RWPE2 (cell line): ENCODE measurements at regions not wholly inside any gene's neighbourhood (a gene's known extent, or its start where the extent isn't known, plus 50 kb on each side); places are given as distances from the start of the nearest gene placed in this dataset.

Source experiments
- ATAC-seq: fragments of 200-7000 bp; cut with Tn5 transposase; 3 replicates; pipeline ENCODE4 v1.9.1; 2021; ENCODE audit warnings: low read depth
- DNase-seq: peaks from one replicate; pipeline ENCODE4 v3.0.0-alpha.2; 2020; ENCODE audit warnings: low spot score
- H3K27ac ChIP-seq: fragments of 450-650 bp; 2 replicates; pipeline ENCODE4 v1.5.1; 2017; ENCODE audit warnings: mild to moderate bottlenecking; ENCODE audit not compliant: poor library complexity, severe bottlenecking
- H3K27me3 ChIP-seq: fragments of 250-450 bp; sonication (Bioruptor Pico); 2 replicates; pipeline ENCODE4 v1.5.1; 2021; ENCODE audit warnings: mild to moderate bottlenecking, moderate library complexity; ENCODE audit not compliant: insufficient read depth, poor library complexity, severe bottlenecking
- H3K36me3 ChIP-seq: fragments of 250-450 bp; sonication (Bioruptor Pico); 2 replicates; pipeline ENCODE4 v1.5.1; 2020; ENCODE audit warnings: low read depth, mild to moderate bottlenecking, moderate library complexity
- H3K4me1 ChIP-seq: fragments of 250-450 bp; sonication (Bioruptor Pico); 2 replicates; pipeline ENCODE4 v1.5.1; 2021; ENCODE audit warnings: mild to moderate bottlenecking, moderate library complexity; ENCODE audit not compliant: insufficient read depth, poor library complexity, severe bottlenecking
- H3K4me3 ChIP-seq: fragments of 250-450 bp; sonication (Bioruptor Pico); 2 replicates; pipeline ENCODE4 v1.5.1; 2021; ENCODE audit warnings: mild to moderate bottlenecking, moderate library complexity; ENCODE audit not compliant: severe bottlenecking
- H3K9me3 ChIP-seq: fragments of 250-450 bp; sonication (Bioruptor Pico); 2 replicates; pipeline ENCODE4 v1.5.1; 2021; ENCODE audit warnings: mild to moderate bottlenecking, moderate library complexity; ENCODE audit not compliant: severe bottlenecking
- CTCF ChIP-seq: fragments of 450-650 bp; IDR thresholded peaks from one replicate; pipeline ENCODE4 v1.5.1; 2017; ENCODE audit warnings: mild to moderate bottlenecking, moderate library complexity; ENCODE audit not compliant: poor library complexity, severe bottlenecking

- Histone ChIP-seq H3K4me1 (no peaks in the 10 kb centered on the region), H3K4me3 (no peak overlapping the region), H3K27ac (no peak overlapping the region), H3K36me3 (no peaks in the 10 kb centered on the region), H3K9me3 (no peaks in the 10 kb centered on the region), H3K27me3 (no peaks in the 10 kb centered on the region)
- DNase-seq (no peak), ATAC-seq (no peak)
- TF ChIP-seq CTCF: no peak
Observed at GRCh38 chr9:134237630-134238265, 73.4 kb upstream of the RNU6ATAC start.

- H3K27ac ChIP-seq: no peak overlapping the region
- no peaks in the 10 kb centered on the region for H3K4me1 ChIP-seq
- no peak for ATAC-seq
- H3K36me3 ChIP-seq: no peaks in the 10 kb centered on the region
- no peak for DNase-seq
- no peaks in the 10 kb centered on the region for H3K9me3 ChIP-seq
- no peak overlapping the region for H3K4me3 ChIP-seq
- peaks cover 9% of the 10 kb centered on the region for H3K27me3 ChIP-seq
- TF ChIP-seq CTCF: no peak
Observed at GRCh38 chr9:134239130-134239903, 75.0 kb upstream of the RNU6ATAC start.

GRCh38 chr9:134239939-134240338 lies 75.6 kb upstream of the RNU6ATAC start:
- peaks cover 10% of the 10 kb centered on the region for H3K27me3 ChIP-seq
- no peak overlapping the region for H3K4me3 ChIP-seq
- DNase-seq (no peak), ATAC-seq (no peak)
- H3K27ac ChIP-seq: no peak overlapping the region
- TF ChIP-seq CTCF: no peak
- no peaks in the 10 kb centered on the region for H3K36me3 ChIP-seq
- no peaks in the 10 kb centered on the region for H3K4me1 ChIP-seq
- H3K9me3 ChIP-seq: no peaks in the 10 kb centered on the region

GRCh38 chr9:134240361-134240760 lies 76.0 kb upstream of the RNU6ATAC start:
- DNase-seq (no peak), ATAC-seq (no peak)
- Histone ChIP-seq H3K27ac (no peak overlapping the region), H3K36me3 (no peaks in the 10 kb centered on the region), H3K4me3 (no peak overlapping the region), H3K4me1 (no peaks in the 10 kb centered on the region), H3K27me3 (peaks cover 10% of the 10 kb centered on the region), H3K9me3 (no peaks in the 10 kb centered on the region)
- no peak for TF ChIP-seq CTCF

GRCh38 chr9:134242706-134243105 lies 78.3 kb upstream of the RNU6ATAC start:
- Histone ChIP-seq H3K4me3 (no peak overlapping the region), H3K9me3 (no peaks in the 10 kb centered on the region), H3K27me3 (peaks cover 10% of the 10 kb centered on the region), H3K27ac (no peak overlapping the region), H3K4me1 (no peaks in the 10 kb centered on the region), H3K36me3 (no peaks in the 10 kb centered on the region)
- no peak for TF ChIP-seq CTCF
- DNase-seq: no peak
- no peak for ATAC-seq
